HepG2 (cell line): ENCODE measurements at regions not wholly inside any gene's neighbourhood (a gene's known extent, or its start where the extent isn't known, plus 50 kb on each side); places are given as distances from the start of the nearest gene placed in this dataset.

Experiments
- ATAC-seq: fragments of 200-7000 bp; cut with Tn5 transposase; 3 replicates; pipeline ENCODE4 v1.9.1; 2020; ENCODE audit warnings: mild to moderate bottlenecking, moderate library complexity
- BruUV-seq: library from RNA; stranded (reverse); fragments of 400-500 nt; replicated peaks from 2 replicates; lab custom pipeline; 2021; lab: Mats Ljungman, UMichigan
- CTCF ChIA-PET: fragments of 300-600 bp; formaldehyde crosslinking; extraction: SDS; loops from one replicate; lab custom pipeline; 2021; ENCODE audit warnings: low total read pairs, inconsistent platforms, low intra/inter-chr PET ratio; lab: Yijun Ruan, JAX
- POLR2A ChIA-PET: fragments of 350-600 bp; sonication (Branson Sonifier 250); formaldehyde crosslinking; loops from one replicate; lab custom pipeline; 2020; ENCODE audit warnings: antibody characterized with exemption, inconsistent platforms; lab: Yijun Ruan, JAX
- DNase-seq: peaks from one replicate; pipeline ENCODE4 v3.0.0-alpha.2; 2015; ENCODE audit warnings: low spot score
- FAIRE-seq: peaks from 3 replicates; lab custom pipeline; 2011; peaks lifted over from hg19 to GRCh38; lab: Jason Lieb, UNC
- H2AFZ ChIP-seq: one replicate; pipeline ENCODE4 v1.6.1; 2011; ENCODE audit warnings: low read length, inconsistent platforms
- H3K27ac ChIP-seq: fragments of 300-600 bp; 3 replicates; pipeline ENCODE4 v1.8.0; 2011; ENCODE audit warnings: mixed run types, mild to moderate bottlenecking, mixed read lengths, low read length, inconsistent platforms; ENCODE audit not compliant: insufficient read depth; ENCODE audit errors: extremely low read length
- H3K27me3 ChIP-seq, 2 experiments: fragments of 200-600 bp in 1 of 2; 2 replicates in 1 of 2; 3 replicates in 1 of 2; pipeline versions ENCODE4 v1.6.0 to v1.8.0; 2011; ENCODE audit warnings: low read length in 2 of 2, mild to moderate bottlenecking in 2 of 2, moderate library complexity in 2 of 2, inconsistent platforms in 1 of 2; ENCODE audit not compliant: insufficient read depth in 2 of 2, control insufficient read depth in 1 of 2
- H3K36me3 ChIP-seq, 2 experiments: fragments of 200-600 bp in 1 of 2; replicated peaks in 1 of 2; 2 replicates in 1 of 2; 3 replicates in 1 of 2; pipeline versions ENCODE4 v1.5.1 to v1.8.0; 2011; ENCODE audit warnings: low read length in 2 of 2, inconsistent platforms in 1 of 2; ENCODE audit not compliant: insufficient read depth in 2 of 2, control insufficient read depth in 1 of 2
- H3K4me1 ChIP-seq: 2 replicates; pipeline ENCODE4 v1.5.1; 2012; ENCODE audit warnings: low read length, inconsistent platforms; ENCODE audit not compliant: insufficient read depth
- H3K4me2 ChIP-seq: 2 replicates; pipeline ENCODE4 v1.6.0; 2011; ENCODE audit warnings: low read depth, low read length, inconsistent platforms
- H3K4me3 ChIP-seq, 3 experiments: fragments of 200-600 bp in 1 of 3; sonication (generic), shearing (Covaris generic) in 1 of 3; replicated peaks in 1 of 3; 2 replicates each; pipeline ENCODE4 v1.5.1; 2011 to 2016; ENCODE audit warnings: low read length in 3 of 3, inconsistent platforms in 2 of 3, low read depth in 2 of 3, mild to moderate bottlenecking in 2 of 3, control low read depth in 1 of 3, mixed read lengths in 1 of 3; ENCODE audit not compliant: insufficient read depth in 1 of 3
- H3K79me2 ChIP-seq: one replicate; pipeline ENCODE4 v1.6.1; 2011; ENCODE audit warnings: low read length, inconsistent platforms; ENCODE audit not compliant: insufficient read depth
- H3K9ac ChIP-seq: 2 replicates; pipeline ENCODE4 v1.6.0; 2011; ENCODE audit warnings: mild to moderate bottlenecking, low read depth, low read length, inconsistent platforms; ENCODE audit not compliant: insufficient read depth
- H3K9me3 ChIP-seq: 2 replicates; pipeline ENCODE4 v1.5.1; 2012; ENCODE audit warnings: mild to moderate bottlenecking, low read length
- H4K20me1 ChIP-seq: 2 replicates; pipeline ENCODE4 v1.6.0; 2011; ENCODE audit warnings: inconsistent platforms, mild to moderate bottlenecking, low read length, moderate library complexity; ENCODE audit not compliant: insufficient read depth
- AGO1 ChIP-seq: fragments of 200-400 bp; formaldehyde crosslinking; IDR thresholded peaks from 2 replicates; pipeline ENCODE4 v1.6.1; 2017; ENCODE audit warnings: mild to moderate bottlenecking, low read depth, low read length, moderate library complexity; ENCODE audit not compliant: poor library complexity, severe bottlenecking
- ATM ChIP-seq: fragments of 450-650 bp; IDR thresholded peaks from 2 replicates; pipeline ENCODE4 v1.7.1; 2017; ENCODE audit warnings: mild to moderate bottlenecking, borderline replicate concordance
- FOXA1 ChIP-seq, 2 experiments: fragments of 450-650 bp in 1 of 2; sonication (generic) in 1 of 2; formaldehyde crosslinking in 1 of 2; IDR thresholded peaks; 2 replicates each; pipeline versions ENCODE4 v1.4.0 to v1.6.1; 2016 to 2020; ENCODE audit warnings: missing genetic modification reagents in 1 of 2
- GLI4 ChIP-seq: sonication (generic); formaldehyde crosslinking; IDR thresholded peaks from 2 replicates; pipeline ENCODE4 v1.5.1; 2020; ENCODE audit warnings: missing genetic modification reagents, mild to moderate bottlenecking, moderate library complexity, borderline replicate concordance
- MTA1 ChIP-seq: sonication (generic); formaldehyde crosslinking; IDR thresholded peaks from 2 replicates; pipeline ENCODE4 v1.4.0; 2020; ENCODE audit warnings: missing genetic modification reagents, mild to moderate bottlenecking, borderline replicate concordance
- SAP130 ChIP-seq: IDR thresholded peaks from 2 replicates; pipeline ENCODE4 v1.6.1; 2016; ENCODE audit warnings: low read depth
- ZNF430 ChIP-seq: sonication (generic); formaldehyde crosslinking; IDR thresholded peaks from 2 replicates; pipeline ENCODE4 v1.9.0; 2021; ENCODE audit warnings: mild to moderate bottlenecking, missing genetic modification reagents
- ZNF441 ChIP-seq: sonication (generic); formaldehyde crosslinking; IDR thresholded peaks from 2 replicates; pipeline ENCODE4 v1.7.0; 2021; ENCODE audit warnings: missing genetic modification reagents, borderline replicate concordance
- ZNF747 ChIP-seq: sonication (generic); formaldehyde crosslinking; IDR thresholded peaks from 2 replicates; pipeline ENCODE4 v1.8.1; 2023; ENCODE audit warnings: missing genetic modification reagents, mild to moderate bottlenecking, borderline replicate concordance
- WGBS: methylation state at CpG from one replicate; pipeline ENCODE4 v1.1.6; 2017; ENCODE audit warnings: low lambda C conversion rate; 5-methylcytosine and 5-hydroxymethylcytosine counted together
- in situ Hi-C: cut with HindIII; loops from 2 replicates; pipeline ENCODE4 v1.10.0; 2017; ENCODE audit warnings: low pct_unique_long_range_greater_than_20kb; ENCODE audit not compliant: extremely low pct_ligation_motif_present
- intact Hi-C: fragments of 100-400 bp; cut with micrococcal nuclease; formaldehyde crosslinking; loops from one replicate; pipeline ENCODE4 v1.10.0; 2022; ENCODE audit not compliant: unreplicated experiment
- TF ChIP-seq, protein P1 (sequence below): sonication (generic); formaldehyde crosslinking; IDR thresholded peaks from 2 replicates; pipeline ENCODE4 v1.8.0; 2022; ENCODE audit warnings: missing genetic modification reagents, mild to moderate bottlenecking, borderline replicate concordance
- TF ChIP-seq, protein P2 (sequence below): sonication (generic); formaldehyde crosslinking; IDR thresholded peaks from 2 replicates; pipeline ENCODE4 v1.5.1; 2020; ENCODE audit warnings: mild to moderate bottlenecking, missing genetic modification reagents, moderate library complexity
- TF ChIP-seq, protein P3 (sequence below): sonication (generic); formaldehyde crosslinking; IDR thresholded peaks from 2 replicates; pipeline ENCODE4 v1.4.0; 2020; ENCODE audit warnings: missing genetic modification reagents
- TF ChIP-seq, protein P4 (sequence below): IDR thresholded peaks from 2 replicates; pipeline ENCODE4 v1.6.1; 2012; ENCODE audit warnings: low read length, improper control_type of control experiment

DNA sequence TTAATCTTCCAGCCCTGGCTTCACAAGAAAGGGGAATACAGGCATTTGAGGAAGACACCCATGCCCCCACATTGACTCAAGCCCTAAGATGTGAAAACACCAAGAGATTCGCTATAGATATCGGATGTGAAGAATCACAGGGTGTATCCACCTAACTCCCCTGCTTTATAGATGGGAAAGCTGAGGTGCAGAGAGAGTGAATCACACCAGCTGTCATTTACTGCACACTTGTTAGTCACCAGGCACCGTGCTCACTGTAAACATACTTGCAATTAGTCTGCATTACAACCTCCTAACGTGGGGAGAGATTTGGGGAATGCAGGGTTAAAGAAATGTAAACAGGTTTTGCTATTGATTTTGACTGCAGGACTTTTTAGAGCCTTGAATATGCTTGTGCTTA is 325.5 kb downstream of the C16orf95 start:
- DNase-seq (no peak), ATAC-seq (no peak), FAIRE-seq (no peak)
- Histone ChIP-seq H2AFZ (no peak overlapping the region), H3K27me3 (peaks cover 6 to 39% of the 10 kb centered on the region in 2 experiments; a peak in 4 of 5 replicates), H3K4me3 (no peak overlapping the region), H3K27ac (no peak overlapping the region), H3K9ac (no peak overlapping the region), H3K79me2 (no peaks in the 10 kb centered on the region), H4K20me1 (no peaks in the 10 kb centered on the region), H3K9me3 (no peaks in the 10 kb centered on the region), H3K4me1 (no peaks in the 10 kb centered on the region), H3K36me3 (no peaks in the 10 kb centered on the region), H3K4me2 (no peak overlapping the region)
- no TSS peak for BruUV-seq
- ChIA-PET POLR2A (no interaction called here), CTCF (no interaction called here)
- in situ Hi-C loops (no loop called here), intact Hi-C loops (no loop called here)
- TF ChIP-seq ZNF441 (CRISPR knock-in tag): no peak
- TF ChIP-seq GLI4: no peak
- no peak for TF ChIP-seq SAP130 (CRISPR knock-in tag)
- no peak for TF ChIP-seq MTA1 (CRISPR knock-in tag)
- TF ChIP-seq ZNF430: no peak
- TF ChIP-seq, protein P1, sequence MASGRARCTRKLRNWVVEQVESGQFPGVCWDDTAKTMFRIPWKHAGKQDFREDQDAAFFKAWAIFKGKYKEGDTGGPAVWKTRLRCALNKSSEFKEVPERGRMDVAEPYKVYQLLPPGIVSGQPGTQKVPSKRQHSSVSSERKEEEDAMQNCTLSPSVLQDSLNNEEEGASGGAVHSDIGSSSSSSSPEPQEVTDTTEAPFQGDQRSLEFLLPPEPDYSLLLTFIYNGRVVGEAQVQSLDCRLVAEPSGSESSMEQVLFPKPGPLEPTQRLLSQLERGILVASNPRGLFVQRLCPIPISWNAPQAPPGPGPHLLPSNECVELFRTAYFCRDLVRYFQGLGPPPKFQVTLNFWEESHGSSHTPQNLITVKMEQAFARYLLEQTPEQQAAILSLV (CRISPR knock-in tag): no peak
- TF ChIP-seq AGO1: no peak
- TF ChIP-seq ZNF747 (CRISPR knock-in tag): no peak
- no peak for TF ChIP-seq ATM
- TF ChIP-seq, protein P2, sequence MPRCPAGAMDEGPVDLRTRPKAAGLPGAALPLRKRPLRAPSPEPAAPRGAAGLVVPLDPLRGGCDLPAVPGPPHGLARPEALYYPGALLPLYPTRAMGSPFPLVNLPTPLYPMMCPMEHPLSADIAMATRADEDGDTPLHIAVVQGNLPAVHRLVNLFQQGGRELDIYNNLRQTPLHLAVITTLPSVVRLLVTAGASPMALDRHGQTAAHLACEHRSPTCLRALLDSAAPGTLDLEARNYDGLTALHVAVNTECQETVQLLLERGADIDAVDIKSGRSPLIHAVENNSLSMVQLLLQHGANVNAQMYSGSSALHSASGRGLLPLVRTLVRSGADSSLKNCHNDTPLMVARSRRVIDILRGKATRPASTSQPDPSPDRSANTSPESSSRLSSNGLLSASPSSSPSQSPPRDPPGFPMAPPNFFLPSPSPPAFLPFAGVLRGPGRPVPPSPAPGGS (CRISPR knock-in tag): no peak
- no peak for TF ChIP-seq FOXA1 (IDR thresholded peaks at IDR 0.05)
- no peak for TF ChIP-seq FOXA1 (CRISPR knock-in tag; IDR thresholded peaks at IDR 0.05)
- TF ChIP-seq, protein P3, sequence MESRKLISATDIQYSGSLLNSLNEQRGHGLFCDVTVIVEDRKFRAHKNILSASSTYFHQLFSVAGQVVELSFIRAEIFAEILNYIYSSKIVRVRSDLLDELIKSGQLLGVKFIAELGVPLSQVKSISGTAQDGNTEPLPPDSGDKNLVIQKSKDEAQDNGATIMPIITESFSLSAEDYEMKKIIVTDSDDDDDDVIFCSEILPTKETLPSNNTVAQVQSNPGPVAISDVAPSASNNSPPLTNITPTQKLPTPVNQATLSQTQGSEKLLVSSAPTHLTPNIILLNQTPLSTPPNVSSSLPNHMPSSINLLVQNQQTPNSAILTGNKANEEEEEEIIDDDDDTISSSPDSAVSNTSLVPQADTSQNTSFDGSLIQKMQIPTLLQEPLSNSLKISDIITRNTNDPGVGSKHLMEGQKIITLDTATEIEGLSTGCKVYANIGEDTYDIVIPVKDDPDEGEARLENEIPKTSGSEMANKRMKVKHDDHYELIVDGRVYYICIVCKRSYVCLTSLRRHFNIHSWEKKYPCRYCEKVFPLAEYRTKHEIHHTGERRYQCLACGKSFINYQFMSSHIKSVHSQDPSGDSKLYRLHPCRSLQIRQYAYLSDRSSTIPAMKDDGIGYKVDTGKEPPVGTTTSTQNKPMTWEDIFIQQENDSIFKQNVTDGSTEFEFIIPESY (CRISPR knock-in tag): no peak
- TF ChIP-seq, protein P4, sequence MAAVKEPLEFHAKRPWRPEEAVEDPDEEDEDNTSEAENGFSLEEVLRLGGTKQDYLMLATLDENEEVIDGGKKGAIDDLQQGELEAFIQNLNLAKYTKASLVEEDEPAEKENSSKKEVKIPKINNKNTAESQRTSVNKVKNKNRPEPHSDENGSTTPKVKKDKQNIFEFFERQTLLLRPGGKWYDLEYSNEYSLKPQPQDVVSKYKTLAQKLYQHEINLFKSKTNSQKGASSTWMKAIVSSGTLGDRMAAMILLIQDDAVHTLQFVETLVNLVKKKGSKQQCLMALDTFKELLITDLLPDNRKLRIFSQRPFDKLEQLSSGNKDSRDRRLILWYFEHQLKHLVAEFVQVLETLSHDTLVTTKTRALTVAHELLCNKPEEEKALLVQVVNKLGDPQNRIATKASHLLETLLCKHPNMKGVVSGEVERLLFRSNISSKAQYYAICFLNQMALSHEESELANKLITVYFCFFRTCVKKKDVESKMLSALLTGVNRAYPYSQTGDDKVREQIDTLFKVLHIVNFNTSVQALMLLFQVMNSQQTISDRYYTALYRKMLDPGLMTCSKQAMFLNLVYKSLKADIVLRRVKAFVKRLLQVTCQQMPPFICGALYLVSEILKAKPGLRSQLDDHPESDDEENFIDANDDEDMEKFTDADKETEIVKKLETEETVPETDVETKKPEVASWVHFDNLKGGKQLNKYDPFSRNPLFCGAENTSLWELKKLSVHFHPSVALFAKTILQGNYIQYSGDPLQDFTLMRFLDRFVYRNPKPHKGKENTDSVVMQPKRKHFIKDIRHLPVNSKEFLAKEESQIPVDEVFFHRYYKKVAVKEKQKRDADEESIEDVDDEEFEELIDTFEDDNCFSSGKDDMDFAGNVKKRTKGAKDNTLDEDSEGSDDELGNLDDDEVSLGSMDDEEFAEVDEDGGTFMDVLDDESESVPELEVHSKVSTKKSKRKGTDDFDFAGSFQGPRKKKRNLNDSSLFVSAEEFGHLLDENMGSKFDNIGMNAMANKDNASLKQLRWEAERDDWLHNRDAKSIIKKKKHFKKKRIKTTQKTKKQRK: no peak
- 1% methylated on average over 4 of the region's 4 CpGs for WGBS
